ENCODE measurements at regions not wholly inside any gene's neighbourhood (a gene's known extent, or its start where the extent isn't known, plus 50 kb on each side); places are given as distances from the start of the nearest gene placed in this dataset.

DNA sequence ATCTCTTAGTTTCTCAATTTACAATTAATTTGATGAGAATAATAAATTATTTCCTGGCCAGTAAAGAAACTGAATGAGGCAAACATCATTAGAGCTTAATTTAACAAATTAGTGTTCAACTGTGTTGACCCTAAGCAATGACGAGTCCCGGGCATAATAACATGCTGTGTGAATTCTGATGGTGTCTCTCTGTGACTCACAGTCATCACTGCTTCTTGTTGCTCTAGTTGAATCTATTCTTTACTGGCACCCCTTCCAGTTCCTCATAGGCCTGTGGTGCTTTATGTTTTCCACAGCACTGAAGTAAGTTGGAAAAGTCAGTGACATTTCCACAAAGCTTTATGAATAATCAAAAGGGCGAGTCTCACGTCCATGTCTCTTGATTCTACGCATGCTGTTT, 57.7 kb upstream of the SLC7A11 start:
- H2AFZ ChIP-seq, result no peak overlapping the region
- no peaks in the 10 kb centered on the region for H3K79me2 ChIP-seq (ENCODE audit: insufficient read depth)
- H3K4me2 ChIP-seq (ENCODE audit: unreplicated experiment), result no peak overlapping the region
- no peak for DNase-seq
- 89 to 90% methylated on average over 5 of the region's 5 CpGs for WGBS, 2 experiments (ENCODE audit: low coverage in 1 of 2, low lambda C conversion rate in 2 of 2, missing lambda C conversion rate in 2 of 2)
- no peaks in the 10 kb centered on the region for H3K36me3 ChIP-seq (ENCODE audit: low read depth)
- H3K27me3 ChIP-seq (replicated peaks; ENCODE audit: insufficient read depth), result no peaks in the 10 kb centered on the region
- H3K27ac ChIP-seq, result no peak overlapping the region
- H3K4me1 ChIP-seq (ENCODE audit: insufficient read depth), result no peaks in the 10 kb centered on the region
- H3K4me3 ChIP-seq, result no peak overlapping the region
- H3F3A ChIP-seq (ENCODE audit: insufficient read depth), result no peaks in the 10 kb centered on the region
- in situ Hi-C loops (cut with MboI), result no loop called here
- H4K20me1 ChIP-seq (ENCODE audit: insufficient read depth), result no peaks in the 10 kb centered on the region
- no peak overlapping the region for H3K9ac ChIP-seq
- no peaks in the 10 kb centered on the region for H3K9me3 ChIP-seq (ENCODE audit: low read depth)
- TF ChIP-seq EZH2phosphoT487 (IDR thresholded peaks at IDR 0.05; ENCODE audit: insufficient read depth, low read depth), result no peak
- no peak for TF ChIP-seq EZH2 (IDR thresholded peaks at IDR 0.05; ENCODE audit: insufficient read depth, poor library complexity, severe bottlenecking)
- H3K9me2 ChIP-seq (ENCODE audit: insufficient read depth), result no peaks in the 10 kb centered on the region

DNA sequence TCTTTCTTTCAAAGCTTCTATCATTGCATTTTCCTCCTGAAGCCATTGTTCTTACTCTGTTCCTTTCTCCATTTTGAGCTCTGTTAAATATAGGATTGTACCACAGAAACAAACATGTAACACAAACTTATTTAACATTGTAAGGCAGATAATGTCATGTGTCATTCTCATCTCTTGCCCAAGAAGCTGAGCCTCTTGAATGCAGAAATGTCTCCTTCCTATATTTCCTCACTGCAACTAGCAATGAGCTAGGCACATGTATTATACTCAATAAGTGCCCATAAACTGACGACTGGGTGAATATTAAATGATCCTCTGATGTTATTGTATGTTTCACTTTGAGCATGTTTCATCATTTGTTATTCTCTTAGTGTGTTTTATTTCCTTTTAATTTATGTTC, 56.7 kb upstream of the SLC7A11 start:
- Histone ChIP-seq H3K27ac (no peak overlapping the region), H3K9ac (no peak overlapping the region), H3F3A (ENCODE audit: insufficient read depth) (no peaks in the 10 kb centered on the region), H3K9me3 (ENCODE audit: low read depth) (no peaks in the 10 kb centered on the region), H4K20me1 (ENCODE audit: insufficient read depth) (no peaks in the 10 kb centered on the region), H3K9me2 (ENCODE audit: insufficient read depth) (no peaks in the 10 kb centered on the region), H3K79me2 (ENCODE audit: insufficient read depth) (no peaks in the 10 kb centered on the region), H3K4me1 (ENCODE audit: insufficient read depth) (no peaks in the 10 kb centered on the region), H3K4me2 (ENCODE audit: unreplicated experiment) (no peak overlapping the region), H2AFZ (no peak overlapping the region), H3K36me3 (ENCODE audit: low read depth) (no peaks in the 10 kb centered on the region), H3K4me3 (no peak overlapping the region), H3K27me3 (replicated peaks; ENCODE audit: insufficient read depth) (no peaks in the 10 kb centered on the region)
- DNase-seq, result no peak
- no peak for TF ChIP-seq EZH2 (IDR thresholded peaks at IDR 0.05; ENCODE audit: insufficient read depth, poor library complexity, severe bottlenecking)
- no peak for TF ChIP-seq EZH2phosphoT487 (IDR thresholded peaks at IDR 0.05; ENCODE audit: insufficient read depth, low read depth)
- in situ Hi-C loops (cut with MboI), result no loop called here
- WGBS, 2 experiments (ENCODE audit: low coverage in 1 of 2, low lambda C conversion rate in 2 of 2, missing lambda C conversion rate in 2 of 2), result 58 to 61% methylated on average over 1 of the region's 1 CpG

DNA sequence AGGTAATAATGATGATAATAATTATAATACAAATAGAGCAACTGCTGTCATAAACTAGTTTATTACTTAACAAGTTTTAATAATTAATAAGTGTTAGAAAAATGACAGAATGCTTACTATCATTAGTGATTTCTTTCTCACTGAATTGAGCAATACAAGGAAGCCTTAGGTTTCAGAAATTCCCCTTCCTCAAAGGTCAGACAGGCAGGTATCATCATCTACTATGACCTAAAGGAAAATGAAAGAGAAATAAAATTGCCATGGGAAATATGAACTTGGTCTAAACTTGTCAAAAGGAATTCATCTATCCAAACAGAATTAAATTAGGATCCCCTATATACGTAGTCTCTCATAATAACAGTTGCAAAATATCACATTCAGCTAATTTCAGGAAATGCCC, 56.3 kb upstream of the SLC7A11 start:
- H4K20me1 ChIP-seq (ENCODE audit: insufficient read depth), result no peaks in the 10 kb centered on the region
- no peak overlapping the region for H2AFZ ChIP-seq
- H3K4me1 ChIP-seq (ENCODE audit: insufficient read depth), result no peaks in the 10 kb centered on the region
- H3K4me2 ChIP-seq (ENCODE audit: unreplicated experiment), result no peak overlapping the region
- H3K36me3 ChIP-seq (ENCODE audit: low read depth), result no peaks in the 10 kb centered on the region
- no peaks in the 10 kb centered on the region for H3K79me2 ChIP-seq (ENCODE audit: insufficient read depth)
- no peaks in the 10 kb centered on the region for H3K27me3 ChIP-seq (replicated peaks; ENCODE audit: insufficient read depth)
- no peaks in the 10 kb centered on the region for H3F3A ChIP-seq (ENCODE audit: insufficient read depth)
- WGBS, 2 experiments (ENCODE audit: low coverage in 1 of 2, low lambda C conversion rate in 2 of 2, missing lambda C conversion rate in 2 of 2), result 80 to 88% methylated on average over 1 of the region's 1 CpG
- DNase-seq, result no peak
- no peaks in the 10 kb centered on the region for H3K9me3 ChIP-seq (ENCODE audit: low read depth)
- H3K9me2 ChIP-seq (ENCODE audit: insufficient read depth), result no peaks in the 10 kb centered on the region
- H3K4me3 ChIP-seq, result no peak overlapping the region
- no peak overlapping the region for H3K27ac ChIP-seq
- in situ Hi-C loops (cut with MboI), result no loop called here
- no peak for TF ChIP-seq EZH2phosphoT487 (IDR thresholded peaks at IDR 0.05; ENCODE audit: insufficient read depth, low read depth)
- TF ChIP-seq EZH2 (IDR thresholded peaks at IDR 0.05; ENCODE audit: insufficient read depth, poor library complexity, severe bottlenecking), result no peak
- H3K9ac ChIP-seq, result no peak overlapping the region

DNA sequence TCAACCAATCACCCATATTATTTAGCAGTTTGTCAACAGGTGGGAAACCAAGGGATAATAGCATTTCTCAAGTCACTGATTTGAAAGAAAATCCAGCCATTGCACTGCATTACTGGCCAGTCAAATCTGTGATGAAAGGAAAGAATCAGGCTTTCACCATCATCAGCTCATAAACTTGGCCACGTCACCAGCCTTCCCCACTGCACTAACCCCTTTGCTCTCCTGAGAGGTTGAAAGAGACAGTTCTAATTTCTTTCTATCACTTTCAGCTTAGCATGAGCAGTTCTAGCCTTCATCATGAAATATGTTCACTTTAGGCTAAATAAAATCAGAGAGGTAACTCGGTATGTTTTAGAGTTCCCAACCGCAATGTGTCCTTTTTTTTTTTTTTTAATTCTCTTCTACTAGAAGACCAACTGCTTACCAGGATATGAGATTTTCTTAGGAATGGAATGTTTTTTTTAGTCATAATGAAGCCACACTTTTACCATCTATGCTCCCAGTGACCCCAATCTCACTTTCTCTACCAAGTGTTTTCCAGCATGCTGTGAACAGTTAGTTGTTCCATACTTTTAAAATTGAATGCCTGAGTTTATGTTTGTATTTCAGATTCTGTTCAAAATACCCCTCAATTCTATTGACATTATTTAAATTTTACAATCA, 55.7 kb upstream of the SLC7A11 start:
- Histone ChIP-seq H3K27me3 (replicated peaks; ENCODE audit: insufficient read depth) (no peaks in the 10 kb centered on the region), H2AFZ (no peak overlapping the region), H3K36me3 (ENCODE audit: low read depth) (no peaks in the 10 kb centered on the region), H3K27ac (no peak overlapping the region), H3K4me2 (ENCODE audit: unreplicated experiment) (no peak overlapping the region), H4K20me1 (ENCODE audit: insufficient read depth) (no peaks in the 10 kb centered on the region), H3K9ac (no peak overlapping the region), H3K79me2 (ENCODE audit: insufficient read depth) (no peaks in the 10 kb centered on the region), H3K9me3 (ENCODE audit: low read depth) (no peaks in the 10 kb centered on the region), H3K4me3 (no peak overlapping the region), H3K4me1 (ENCODE audit: insufficient read depth) (no peaks in the 10 kb centered on the region), H3F3A (ENCODE audit: insufficient read depth) (no peaks in the 10 kb centered on the region), H3K9me2 (ENCODE audit: insufficient read depth) (no peaks in the 10 kb centered on the region)
- WGBS, 2 experiments (ENCODE audit: low coverage in 1 of 2, low lambda C conversion rate in 2 of 2, missing lambda C conversion rate in 2 of 2), result 64 to 73% methylated on average over 3 of the region's 3 CpGs
- in situ Hi-C loops (cut with MboI), result no loop called here
- TF ChIP-seq EZH2phosphoT487 (IDR thresholded peaks at IDR 0.05; ENCODE audit: insufficient read depth, low read depth), result no peak
- TF ChIP-seq EZH2 (IDR thresholded peaks at IDR 0.05; ENCODE audit: insufficient read depth, poor library complexity, severe bottlenecking), result no peak
- DNase-seq, result no peak

DNA sequence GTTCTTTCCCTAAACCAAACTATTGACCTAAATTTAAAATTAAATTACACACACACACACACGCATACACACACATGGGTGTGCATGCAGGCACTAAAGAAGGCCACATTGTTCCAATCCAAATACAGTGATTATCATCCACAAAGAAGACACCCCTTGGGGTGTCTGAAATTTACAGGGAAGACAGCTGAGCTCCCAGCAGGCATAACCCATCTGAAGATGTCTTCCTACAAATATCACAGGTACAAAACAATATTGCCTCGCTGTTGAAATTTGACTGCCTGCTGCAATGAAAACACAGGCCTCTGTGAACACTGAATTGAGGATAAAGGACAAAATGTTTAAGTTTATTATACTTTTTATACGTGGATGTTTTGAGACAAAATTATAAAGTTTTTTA, 50.2 kb upstream of the SLC7A11 start:
- Histone ChIP-seq H3K4me1 (ENCODE audit: insufficient read depth) (no peaks in the 10 kb centered on the region), H3K79me2 (ENCODE audit: insufficient read depth) (no peaks in the 10 kb centered on the region), H3K27me3 (replicated peaks; ENCODE audit: insufficient read depth) (no peaks in the 10 kb centered on the region), H3K36me3 (ENCODE audit: low read depth) (no peaks in the 10 kb centered on the region), H3K27ac (no peak overlapping the region), H3F3A (ENCODE audit: insufficient read depth) (no peaks in the 10 kb centered on the region), H3K4me2 (ENCODE audit: unreplicated experiment) (no peak overlapping the region), H3K9me2 (ENCODE audit: insufficient read depth) (no peaks in the 10 kb centered on the region), H4K20me1 (ENCODE audit: insufficient read depth) (no peaks in the 10 kb centered on the region), H3K9ac (no peak overlapping the region), H3K4me3 (no peak overlapping the region), H2AFZ (no peak overlapping the region), H3K9me3 (ENCODE audit: low read depth) (no peaks in the 10 kb centered on the region)
- no peak for TF ChIP-seq EZH2phosphoT487 (IDR thresholded peaks at IDR 0.05; ENCODE audit: insufficient read depth, low read depth)
- no peak for TF ChIP-seq EZH2 (IDR thresholded peaks at IDR 0.05; ENCODE audit: insufficient read depth, poor library complexity, severe bottlenecking)
- WGBS, 2 experiments (ENCODE audit: low coverage in 1 of 2, low lambda C conversion rate in 2 of 2, missing lambda C conversion rate in 2 of 2), result 88 to 90% methylated on average over 3 of the region's 3 CpGs
- in situ Hi-C loops (cut with MboI), result no loop called here
- no peak for DNase-seq

Measured in GM23248 (cell line).